ENCODE measurements at regions not wholly inside any gene's neighbourhood (a gene's known extent, or its start where the extent isn't known, plus 50 kb on each side); places are given as distances from the start of the nearest gene placed in this dataset.

DNA sequence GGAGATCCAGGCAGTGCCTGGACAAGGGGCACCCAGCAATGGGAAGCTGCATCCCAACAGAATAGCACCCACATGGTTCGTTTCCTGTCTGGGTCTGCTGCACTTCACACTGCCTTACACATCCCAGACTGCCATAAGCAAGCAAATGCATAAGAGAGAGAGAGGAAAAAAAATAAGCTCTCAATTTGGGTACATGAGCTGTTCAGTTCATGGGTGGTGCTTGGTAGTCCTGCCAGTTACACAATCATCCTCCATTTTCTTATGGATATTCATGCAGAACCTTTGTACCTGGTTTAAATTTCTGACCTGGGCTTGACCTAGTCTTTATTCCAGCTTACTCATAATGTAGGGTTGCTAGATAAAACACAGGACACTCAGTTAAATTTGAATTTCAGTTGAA, 733.6 kb downstream of the TNS3 start (continued):
- TF ChIP-seq, protein P1, sequence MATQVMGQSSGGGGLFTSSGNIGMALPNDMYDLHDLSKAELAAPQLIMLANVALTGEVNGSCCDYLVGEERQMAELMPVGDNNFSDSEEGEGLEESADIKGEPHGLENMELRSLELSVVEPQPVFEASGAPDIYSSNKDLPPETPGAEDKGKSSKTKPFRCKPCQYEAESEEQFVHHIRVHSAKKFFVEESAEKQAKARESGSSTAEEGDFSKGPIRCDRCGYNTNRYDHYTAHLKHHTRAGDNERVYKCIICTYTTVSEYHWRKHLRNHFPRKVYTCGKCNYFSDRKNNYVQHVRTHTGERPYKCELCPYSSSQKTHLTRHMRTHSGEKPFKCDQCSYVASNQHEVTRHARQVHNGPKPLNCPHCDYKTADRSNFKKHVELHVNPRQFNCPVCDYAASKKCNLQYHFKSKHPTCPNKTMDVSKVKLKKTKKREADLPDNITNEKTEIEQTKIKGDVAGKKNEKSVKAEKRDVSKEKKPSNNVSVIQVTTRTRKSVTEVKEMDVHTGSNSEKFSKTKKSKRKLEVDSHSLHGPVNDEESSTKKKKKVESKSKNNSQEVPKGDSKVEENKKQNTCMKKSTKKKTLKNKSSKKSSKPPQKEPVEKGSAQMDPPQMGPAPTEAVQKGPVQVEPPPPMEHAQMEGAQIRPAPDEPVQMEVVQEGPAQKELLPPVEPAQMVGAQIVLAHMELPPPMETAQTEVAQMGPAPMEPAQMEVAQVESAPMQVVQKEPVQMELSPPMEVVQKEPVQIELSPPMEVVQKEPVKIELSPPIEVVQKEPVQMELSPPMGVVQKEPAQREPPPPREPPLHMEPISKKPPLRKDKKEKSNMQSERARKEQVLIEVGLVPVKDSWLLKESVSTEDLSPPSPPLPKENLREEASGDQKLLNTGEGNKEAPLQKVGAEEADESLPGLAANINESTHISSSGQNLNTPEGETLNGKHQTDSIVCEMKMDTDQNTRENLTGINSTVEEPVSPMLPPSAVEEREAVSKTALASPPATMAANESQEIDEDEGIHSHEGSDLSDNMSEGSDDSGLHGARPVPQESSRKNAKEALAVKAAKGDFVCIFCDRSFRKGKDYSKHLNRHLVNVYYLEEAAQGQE (IDR thresholded peaks at IDR 0.05): no peak
- no peak for TF ChIP-seq HNF4A (conservative IDR thresholded peaks at IDR 0.05)

DNA sequence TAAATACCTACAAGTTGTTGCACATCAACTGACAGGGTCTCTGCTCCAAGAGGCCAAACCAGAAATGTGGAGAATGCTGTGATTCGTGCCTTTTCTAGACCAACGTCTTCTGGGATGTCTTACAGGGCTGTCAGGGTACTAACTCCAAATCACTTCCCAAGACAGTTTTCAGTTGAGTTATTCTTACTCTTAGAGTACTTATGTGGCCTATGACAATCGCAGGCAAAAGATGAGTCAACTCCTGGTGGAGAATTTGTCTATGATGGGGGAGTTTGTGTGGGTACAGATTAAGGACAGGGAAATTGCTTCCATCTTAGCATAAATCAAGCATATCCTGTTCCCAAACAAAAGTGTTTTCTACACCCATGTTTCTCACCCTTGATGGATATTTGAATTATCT, 734.8 kb downstream of the TNS3 start:
- Histone ChIP-seq H3K4me3 (ENCODE audit: low read depth in 1 of 3, low read length in 3 of 3) (no peak overlapping the region), H3K27ac (ENCODE audit: low read depth in 1 of 2, low read length in 2 of 2) (no peak overlapping the region), H3K4me1 (ENCODE audit: control insufficient read depth in 4 of 4, insufficient read depth in 4 of 4, low read length in 3 of 4) (no peaks in the 10 kb centered on the region), H3K9me3 (ENCODE audit: control insufficient read depth in 4 of 4, low read length in 3 of 4) (no peaks in the 10 kb centered on the region), H3K36me3 (ENCODE audit: control insufficient read depth in 4 of 4, insufficient read depth in 3 of 4, low read depth in 1 of 4, low read length in 3 of 4) (no peaks in the 10 kb centered on the region), H3K27me3 (ENCODE audit: control insufficient read depth in 4 of 4, insufficient read depth in 4 of 4, low read length in 3 of 4) (no peaks in the 10 kb centered on the region), H3K9ac (ENCODE audit: low read depth in 1 of 2, low read length in 2 of 2) (no peak overlapping the region)
- TF ChIP-seq ZBTB33 (IDR thresholded peaks at IDR 0.05): no peak
- WGBS: 91% methylated on average over 3 of the region's 3 CpGs
- no peak for DNase-seq (ENCODE audit: low spot score)

- Histone ChIP-seq H3K4me3 (ENCODE audit: low read depth in 1 of 3, low read length in 3 of 3) (no peak overlapping the region), H3K36me3 (ENCODE audit: control insufficient read depth in 4 of 4, insufficient read depth in 3 of 4, low read depth in 1 of 4, low read length in 3 of 4) (no peaks in the 10 kb centered on the region), H3K9ac (ENCODE audit: low read depth in 1 of 2, low read length in 2 of 2) (no peak overlapping the region), H3K4me1 (ENCODE audit: control insufficient read depth in 4 of 4, insufficient read depth in 4 of 4, low read length in 3 of 4) (no peaks in the 10 kb centered on the region), H3K9me3 (ENCODE audit: control insufficient read depth in 4 of 4, low read length in 3 of 4) (no peaks in the 10 kb centered on the region), H3K27me3 (ENCODE audit: control insufficient read depth in 4 of 4, insufficient read depth in 4 of 4, low read length in 3 of 4) (no peaks in the 10 kb centered on the region), H3K27ac (ENCODE audit: low read depth in 1 of 2, low read length in 2 of 2) (no peak overlapping the region)
- TF ChIP-seq ZBTB33 (IDR thresholded peaks at IDR 0.05) (no peak), HNF4A (conservative IDR thresholded peaks at IDR 0.05) (no peak)
- 92% methylated on average over 3 of the region's 3 CpGs for WGBS
- DNase-seq (ENCODE audit: low spot score): no peak
Observed at GRCh38 chr7:46844486-46844885, 737.4 kb downstream of the TNS3 start.

DNA sequence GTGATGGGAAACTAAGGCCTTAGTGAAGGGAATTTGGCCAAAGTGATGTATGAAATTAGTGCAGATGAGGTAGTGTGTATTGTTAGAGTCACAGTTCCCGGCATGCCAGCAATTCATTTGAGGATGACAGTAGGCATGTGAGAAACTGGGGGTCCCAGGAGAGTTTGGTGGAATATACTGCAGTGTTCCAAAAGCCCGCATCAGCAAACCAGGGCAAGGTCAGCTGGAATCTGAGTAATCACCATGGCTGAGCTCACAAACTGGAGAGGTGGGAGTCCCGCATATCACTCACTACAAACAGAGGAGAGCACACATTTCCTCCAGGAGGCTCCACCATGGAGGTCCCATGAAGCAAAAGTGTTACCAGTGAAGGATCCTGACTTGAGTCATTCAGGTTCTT, 740.7 kb downstream of the TNS3 start:
- Histone ChIP-seq H3K4me3 (ENCODE audit: low read depth in 1 of 3, low read length in 3 of 3) (no peak overlapping the region), H3K27ac (ENCODE audit: low read depth in 1 of 2, low read length in 2 of 2) (no peak overlapping the region), H3K9ac (ENCODE audit: low read depth in 1 of 2, low read length in 2 of 2) (no peak overlapping the region), H3K27me3 (ENCODE audit: control insufficient read depth in 4 of 4, insufficient read depth in 4 of 4, low read length in 3 of 4) (no peaks in the 10 kb centered on the region), H3K36me3 (ENCODE audit: control insufficient read depth in 4 of 4, insufficient read depth in 3 of 4, low read depth in 1 of 4, low read length in 3 of 4) (no peaks in the 10 kb centered on the region), H3K4me1 (ENCODE audit: control insufficient read depth in 4 of 4, insufficient read depth in 4 of 4, low read length in 3 of 4) (no peaks in the 10 kb centered on the region), H3K9me3 (ENCODE audit: control insufficient read depth in 4 of 4, low read length in 3 of 4) (no peaks in the 10 kb centered on the region)
- no peak for DNase-seq (ENCODE audit: low spot score)
- WGBS: 94% methylated on average over 3 of the region's 3 CpGs
- TF ChIP-seq, protein P1 (IDR thresholded peaks at IDR 0.05): no peak
- TF ChIP-seq YY1 (IDR thresholded peaks at IDR 0.05) (no peak), RXRA (IDR thresholded peaks at IDR 0.05) (no peak), CTCF (IDR thresholded peaks at IDR 0.05; ENCODE audit: low read depth, low read length, missing input control) (no peak), HNF4G (IDR thresholded peaks at IDR 0.05) (no peak), GABPA (IDR thresholded peaks at IDR 0.05 in 1 of 2, conservative IDR thresholded peaks at IDR 0.05 in 1 of 2) (no peak), ZBTB33 (IDR thresholded peaks at IDR 0.05) (no peak)

All from liver (tissue), 8 donors.